ENCODE measurements at regions not wholly inside any gene's neighbourhood (a gene's known extent, or its start where the extent isn't known, plus 50 kb on each side); places are given as distances from the start of the nearest gene placed in this dataset.
"Not testable (repeated sequence)": the region's sequence is repeated elsewhere in the genome, so short reads cannot be mapped to it uniquely, and the experiment has no call there.

DNA sequence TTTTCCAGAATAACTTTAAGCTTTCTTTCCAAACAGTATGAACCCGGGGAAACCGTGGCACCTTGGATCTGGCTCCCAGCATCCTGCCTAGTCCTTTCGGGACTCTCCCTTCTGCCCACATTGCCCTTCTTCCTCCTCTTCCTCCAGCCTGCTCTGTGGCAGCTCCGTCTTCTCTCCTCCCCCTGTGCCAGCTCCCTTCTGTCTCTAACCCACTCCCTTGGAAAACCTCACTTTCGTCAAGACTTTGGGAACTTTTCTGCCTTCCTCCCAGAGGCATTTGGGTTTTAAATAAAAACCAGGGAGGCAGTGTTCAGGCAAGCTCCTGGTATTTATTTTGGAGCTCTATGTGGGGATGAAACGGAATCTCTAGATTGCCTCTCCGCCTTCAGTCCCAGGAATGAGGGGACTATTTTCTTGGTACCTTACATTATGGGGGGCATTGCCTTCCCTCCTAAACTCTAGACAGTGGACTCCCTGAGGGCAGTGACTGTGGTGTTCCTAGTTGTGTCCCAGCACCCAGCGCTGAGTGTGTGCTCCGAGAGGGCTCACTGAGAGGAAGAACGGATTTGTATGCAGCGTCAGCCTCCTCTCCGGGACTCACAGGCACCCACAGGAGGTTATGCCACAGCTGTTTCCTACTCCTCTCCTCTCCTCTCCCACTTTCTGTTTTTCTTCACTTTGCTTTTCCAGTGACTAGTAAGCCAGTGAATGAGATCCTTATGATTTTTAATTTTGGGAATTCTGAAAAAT lies 105.4 kb upstream of the MRPS22 start:
- DNase-seq (ENCODE audit: low read depth in 3 of 3) = no peak

GRCh38 chr3:139239550-139239949 lies 104.3 kb upstream of the MRPS22 start:
- DNase-seq (ENCODE audit: low read depth in 3 of 3) = no peak

- DNase-seq (ENCODE audit: low read depth in 3 of 3) = no peak
Observed at GRCh38 chr3:139241783-139242182, 102.0 kb upstream of the MRPS22 start.

DNA sequence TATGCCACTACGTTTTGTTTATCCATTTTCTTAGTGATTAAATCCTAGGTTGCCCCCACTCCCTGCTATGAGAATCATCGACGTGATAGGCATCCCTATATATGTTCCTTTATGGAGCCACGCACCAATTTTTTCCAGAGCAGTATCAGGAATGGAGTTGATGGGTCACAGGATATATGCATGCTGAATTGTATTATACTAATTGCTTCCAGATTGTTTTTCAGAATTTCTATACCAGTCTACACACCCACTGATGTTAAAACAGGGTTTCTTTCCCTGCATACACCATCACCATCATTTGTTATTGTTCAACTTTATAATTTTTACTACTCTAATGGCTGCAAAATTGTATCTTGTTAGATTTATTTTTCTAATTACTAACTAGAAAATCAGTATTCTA lies 100.1 kb upstream of the MRPS22 start:
- DNase-seq (ENCODE audit: low read depth in 3 of 3) = no peak

DNA sequence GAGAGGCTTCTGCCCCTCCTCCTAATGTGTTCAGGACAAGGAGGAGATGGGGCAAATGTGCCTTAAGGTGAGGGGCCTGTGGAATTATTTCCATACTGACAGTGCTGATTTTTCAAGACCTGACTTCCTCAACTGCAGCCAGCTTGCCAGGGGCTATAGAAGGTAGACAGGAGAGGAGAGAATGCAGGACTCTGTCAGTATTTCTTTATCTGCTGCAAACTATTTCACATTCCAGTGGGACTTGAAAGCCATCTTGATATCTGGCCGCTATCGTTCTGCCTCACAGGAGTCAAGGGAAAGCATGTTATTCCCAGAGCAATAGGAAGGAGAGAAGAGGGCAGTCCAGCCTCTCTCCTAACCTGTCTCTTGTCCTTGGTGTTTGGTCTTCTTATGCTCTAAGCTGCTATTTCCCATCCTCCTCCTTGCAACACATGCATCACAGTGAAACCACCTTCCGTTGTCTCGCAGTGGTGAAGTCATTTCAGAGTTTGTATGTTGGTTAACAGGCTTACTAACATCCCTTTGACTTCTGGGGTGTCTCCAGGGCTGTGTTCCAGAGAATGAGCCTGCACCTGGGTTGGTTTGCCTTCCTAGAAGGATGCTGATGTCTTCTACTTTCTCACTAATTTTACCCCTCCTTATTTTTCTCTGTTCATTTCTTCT lies 95.1 kb upstream of the MRPS22 start:
- DNase-seq (ENCODE audit: low read depth in 3 of 3) = no peak

GRCh38 chr3:139251529-139251928 lies 92.3 kb upstream of the MRPS22 start:
- DNase-seq (ENCODE audit: low read depth in 3 of 3) = no peak

DNA sequence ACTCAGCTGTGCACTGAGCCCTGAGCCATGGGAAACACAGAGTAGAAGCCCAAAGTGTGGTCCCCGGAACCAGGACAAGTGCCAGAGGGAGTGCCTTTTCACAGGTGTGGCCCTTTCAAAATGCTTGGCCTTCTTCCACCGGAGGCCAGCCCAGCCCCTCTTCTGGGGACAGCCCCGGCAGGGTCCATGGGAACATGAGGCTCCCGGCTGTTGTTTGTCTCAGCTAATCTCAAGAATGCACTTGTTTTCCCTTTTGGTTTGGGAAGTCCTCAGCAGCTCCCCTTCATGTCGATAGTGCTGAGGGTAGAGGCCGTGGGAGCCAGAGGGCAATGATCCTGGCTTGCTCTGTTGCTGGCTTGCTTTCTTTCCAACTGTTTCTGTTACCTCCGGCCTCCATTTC lies 91.1 kb upstream of the MRPS22 start:
- DNase-seq (ENCODE audit: low read depth in 3 of 3) = no peak

- no peak for DNase-seq (ENCODE audit: low read depth in 3 of 3)
Observed at GRCh38 chr3:139258276-139258675, 85.5 kb upstream of the MRPS22 start.

DNA sequence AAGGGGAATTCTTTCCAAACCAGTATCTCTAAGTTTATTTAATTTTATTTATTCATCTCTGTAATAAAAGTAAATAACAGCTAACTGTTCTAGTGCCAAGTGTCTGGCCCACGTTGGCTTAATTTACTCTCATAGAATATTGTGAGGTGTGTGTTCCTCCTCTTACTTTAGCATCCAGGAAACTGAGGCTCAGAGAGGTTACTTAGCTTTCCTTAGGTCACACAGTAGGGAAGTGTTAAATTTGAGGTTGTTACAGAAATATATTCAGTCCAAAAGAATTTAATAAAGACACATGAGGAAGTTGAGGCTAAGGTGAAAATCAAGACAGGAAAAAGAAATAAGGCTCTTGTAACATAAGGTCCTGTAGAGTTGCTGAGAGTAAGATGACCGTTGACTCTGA lies 84.4 kb upstream of the MRPS22 start:
- no peak for DNase-seq (ENCODE audit: low read depth in 3 of 3)

DNA sequence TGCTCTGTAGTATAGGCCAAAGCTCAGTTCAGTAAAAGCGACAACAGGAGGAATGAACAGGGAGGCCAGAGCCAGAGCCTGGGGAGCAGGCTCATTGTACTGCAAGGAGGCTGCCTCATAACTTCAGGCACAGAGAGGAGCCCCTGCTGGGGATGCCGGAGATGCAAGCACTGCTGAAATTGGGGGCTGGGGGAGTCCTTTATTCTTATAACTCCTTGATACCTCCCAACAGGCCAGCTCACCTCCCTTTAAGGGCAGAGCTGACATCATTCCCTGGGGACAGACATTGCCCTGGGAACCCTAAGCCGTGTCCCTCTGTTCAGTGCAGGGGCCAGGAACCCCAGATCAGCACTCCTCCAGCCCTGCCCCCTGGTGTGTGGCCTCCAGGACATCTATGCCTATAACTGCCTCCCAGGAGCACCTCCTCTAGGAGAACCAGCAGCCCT lies 83.8 kb upstream of the MRPS22 start:
- no peak for DNase-seq (ENCODE audit: low read depth in 3 of 3)

GRCh38 chr3:139260793-139261736 lies 82.8 kb upstream of the MRPS22 start:
- DNase-seq (ENCODE audit: low read depth in 3 of 3) = no peak

DNA sequence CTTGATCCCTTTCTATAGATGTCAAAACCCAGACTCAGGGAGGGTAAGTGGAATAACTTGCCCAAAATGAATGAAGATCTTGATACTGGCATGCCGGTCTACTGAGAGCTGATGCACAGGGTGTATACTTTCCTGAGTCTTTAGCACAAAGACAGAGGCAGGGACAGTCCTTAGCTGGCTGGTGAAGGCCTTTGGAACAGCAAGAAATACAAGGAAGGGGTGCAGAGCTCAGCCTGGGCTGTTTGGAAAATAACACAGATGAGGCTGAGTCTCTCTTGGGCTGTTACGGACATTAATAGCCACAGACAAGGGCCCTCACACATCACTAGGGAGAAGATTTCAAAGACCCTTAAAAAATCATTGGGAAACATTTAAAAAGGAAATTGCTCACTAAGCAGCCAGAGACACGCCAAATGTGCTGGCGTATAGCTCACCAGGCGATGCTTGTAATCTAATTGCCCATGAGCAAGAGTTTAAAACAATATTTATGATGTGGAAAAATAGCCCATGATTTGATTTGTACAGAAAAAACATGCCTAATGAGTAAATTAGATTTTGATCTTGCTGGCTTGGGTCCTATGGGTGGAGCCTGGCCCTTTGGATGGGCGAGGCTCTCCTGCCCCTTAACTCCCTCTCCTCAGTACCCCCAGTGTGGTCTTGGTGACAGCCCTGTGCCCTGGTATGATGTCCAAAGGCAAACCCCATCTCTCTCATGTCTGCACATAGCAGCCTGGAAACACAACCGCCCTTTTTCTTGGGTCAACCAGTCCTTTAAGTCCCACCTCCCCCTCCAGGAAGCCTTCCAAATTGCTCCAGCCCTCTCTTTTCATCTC lies 81.8 kb upstream of the MRPS22 start:
- DNase-seq (ENCODE audit: low read depth in 3 of 3) = no peak

GRCh38 chr3:139263798-139264197 lies 80.0 kb upstream of the MRPS22 start:
- no peak for DNase-seq (ENCODE audit: low read depth in 3 of 3)

GRCh38 chr3:139264375-139264774 lies 79.4 kb upstream of the MRPS22 start:
- DNase-seq (ENCODE audit: low read depth in 3 of 3) = no peak

DNA sequence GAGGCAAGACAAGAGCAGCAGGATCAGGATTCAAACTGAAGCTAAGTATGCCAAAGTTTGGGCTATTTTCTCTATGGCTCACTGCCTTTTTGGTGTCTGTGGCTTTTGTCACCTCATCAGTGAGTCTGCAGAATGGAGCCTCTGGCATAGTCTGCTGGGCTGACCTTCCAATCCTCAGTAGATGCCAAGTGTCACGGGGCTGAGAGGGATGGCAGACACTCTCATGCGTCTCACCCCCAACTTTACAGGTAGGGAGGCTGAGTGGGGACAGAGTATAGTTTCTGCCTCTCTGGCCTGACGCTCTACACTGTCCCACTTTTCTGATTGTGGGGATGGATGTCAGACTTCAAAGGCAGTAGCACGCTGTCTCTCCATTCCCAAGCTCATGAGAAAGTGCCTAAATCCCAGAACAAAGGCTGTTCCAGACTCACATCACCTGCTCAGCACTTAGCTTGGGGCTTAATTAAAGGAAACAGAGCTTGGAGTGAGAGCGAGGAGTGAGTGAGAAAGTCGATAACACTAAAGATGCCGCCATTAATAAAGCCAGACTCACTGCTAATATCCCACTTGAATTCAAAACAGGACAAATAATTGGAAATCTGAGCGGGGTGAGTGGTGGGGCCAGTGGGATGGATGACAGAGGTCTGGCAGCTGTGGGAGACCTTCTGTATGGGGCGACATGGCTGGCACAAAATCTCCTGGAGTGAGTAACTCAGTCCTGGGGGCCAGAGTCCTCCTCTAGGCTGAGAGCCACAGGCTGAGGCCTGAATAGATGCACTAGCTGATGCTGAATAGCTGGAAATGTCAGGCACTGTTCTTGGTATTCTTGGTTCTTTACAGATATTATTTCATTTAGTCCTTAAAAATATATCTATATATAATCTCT lies 78.4 kb upstream of the MRPS22 start:
- no peak for DNase-seq (ENCODE audit: low read depth in 3 of 3)

DNA sequence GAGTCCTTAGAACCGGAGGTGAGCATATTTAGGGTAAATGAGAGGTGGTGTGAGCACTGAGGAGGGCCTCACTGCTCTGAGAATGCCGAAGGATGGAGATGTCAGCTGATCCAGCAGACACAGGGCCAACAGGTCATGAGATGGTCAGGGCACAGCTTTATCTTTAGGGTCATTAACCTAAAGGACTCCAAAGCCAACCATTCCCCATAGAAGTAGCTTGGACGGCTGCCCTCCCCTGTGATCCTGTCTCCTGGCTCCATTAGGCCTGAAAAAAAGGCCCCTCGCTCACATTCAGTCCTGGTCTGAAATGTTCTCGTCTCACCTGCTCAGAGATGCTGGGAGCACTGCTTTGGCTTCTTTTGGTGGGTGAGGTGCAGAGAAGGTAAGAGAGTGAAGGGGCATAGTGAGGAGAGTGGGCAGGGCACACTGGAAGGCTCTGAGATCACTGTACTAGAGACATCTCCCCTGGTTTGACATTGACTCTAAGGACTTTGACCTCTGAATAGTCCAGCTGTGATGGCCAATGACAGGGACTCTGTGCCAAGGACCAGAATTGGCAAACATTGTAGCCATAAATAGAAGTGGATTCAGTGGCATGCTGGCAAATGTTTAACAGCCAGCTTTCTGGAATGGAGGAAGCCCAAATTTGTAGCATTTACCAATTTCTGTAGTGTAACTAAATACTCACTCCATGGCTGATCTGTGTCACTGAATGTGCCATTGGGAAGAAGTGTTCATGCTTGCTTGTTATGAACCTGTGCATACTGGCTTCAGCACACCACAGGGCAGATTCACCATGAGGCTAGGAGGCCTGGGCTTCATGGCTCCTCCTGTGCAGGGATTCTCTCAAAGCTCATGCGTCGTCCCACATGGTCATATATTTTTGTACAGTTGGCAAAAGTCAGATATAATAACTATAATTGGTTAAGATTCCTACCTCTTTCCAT lies 76.2 kb upstream of the MRPS22 start:
- DNase-seq (ENCODE audit: low read depth in 3 of 3) = no peak

GRCh38 chr3:139269984-139270383 lies 73.8 kb upstream of the MRPS22 start:
- no peak for DNase-seq (ENCODE audit: low read depth in 3 of 3)

DNA sequence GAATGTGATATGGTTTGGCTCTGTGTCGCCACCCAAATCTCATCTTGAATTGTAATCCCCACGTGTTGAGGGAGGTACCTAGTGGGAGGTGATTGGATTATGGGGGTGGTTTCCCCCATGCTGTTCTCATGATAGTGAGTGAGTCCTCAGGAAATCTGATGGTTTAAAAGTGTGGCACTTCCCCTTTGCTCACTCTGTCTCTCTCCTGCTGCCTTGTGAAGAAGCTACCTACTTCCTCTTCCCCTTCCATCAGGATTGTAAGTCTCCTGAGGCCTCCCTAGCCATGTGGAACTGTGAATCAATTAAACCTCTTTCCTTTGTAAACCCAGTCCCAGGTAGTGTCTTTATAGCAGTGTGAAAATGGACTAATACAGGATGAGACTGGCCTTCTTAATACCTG lies 73.2 kb upstream of the MRPS22 start:
- DNase-seq (ENCODE audit: low read depth in 3 of 3) = not testable (repeated sequence)

DNA sequence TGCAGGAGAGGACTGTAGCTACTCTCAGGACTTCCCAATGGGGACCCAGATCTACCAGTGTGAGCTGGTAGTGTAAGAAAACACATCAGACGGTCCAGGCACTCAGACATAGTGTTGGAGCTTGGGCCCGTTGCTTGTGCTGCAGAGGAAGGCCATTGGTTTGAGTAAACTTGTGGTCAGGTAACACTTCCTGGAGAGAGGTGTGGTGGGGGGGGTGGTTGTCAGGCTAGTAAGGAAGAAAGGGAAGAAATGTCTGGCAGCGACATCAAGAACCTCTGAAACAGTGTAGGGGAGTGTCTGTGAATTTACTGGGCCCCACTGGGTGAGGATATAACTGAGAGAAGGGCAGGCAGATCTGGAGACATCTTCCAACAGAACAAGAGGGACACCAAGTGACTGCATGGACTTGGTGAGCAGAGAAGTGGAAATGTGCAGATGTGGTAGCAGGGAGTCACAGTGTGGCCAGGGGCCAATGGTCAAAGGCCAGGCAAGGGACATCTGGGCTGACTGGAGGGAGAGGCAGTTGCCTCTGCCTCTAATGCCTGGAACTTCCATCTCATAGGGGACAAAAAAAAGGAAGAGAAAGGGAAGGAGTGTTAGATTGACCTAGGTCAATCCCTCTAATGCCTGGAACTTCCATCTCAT lies 63.7 kb upstream of the MRPS22 start:
- DNase-seq (ENCODE audit: low read depth in 3 of 3) = no peak

Data from stimulated activated CD4-positive, alpha-beta T cell treated with anti-CD3 and anti-CD28 coated beads, TNF-alpha, amount 100 ng/mL, for 48 hours (primary cell).